ENCODE measurements at regions not wholly inside any gene's neighbourhood (a gene's known extent, or its start where the extent isn't known, plus 50 kb on each side); places are given as distances from the start of the nearest gene placed in this dataset.
"Not testable (repeated sequence)": the region's sequence is repeated elsewhere in the genome, so short reads cannot be mapped to it uniquely, and the experiment has no call there.

DNA sequence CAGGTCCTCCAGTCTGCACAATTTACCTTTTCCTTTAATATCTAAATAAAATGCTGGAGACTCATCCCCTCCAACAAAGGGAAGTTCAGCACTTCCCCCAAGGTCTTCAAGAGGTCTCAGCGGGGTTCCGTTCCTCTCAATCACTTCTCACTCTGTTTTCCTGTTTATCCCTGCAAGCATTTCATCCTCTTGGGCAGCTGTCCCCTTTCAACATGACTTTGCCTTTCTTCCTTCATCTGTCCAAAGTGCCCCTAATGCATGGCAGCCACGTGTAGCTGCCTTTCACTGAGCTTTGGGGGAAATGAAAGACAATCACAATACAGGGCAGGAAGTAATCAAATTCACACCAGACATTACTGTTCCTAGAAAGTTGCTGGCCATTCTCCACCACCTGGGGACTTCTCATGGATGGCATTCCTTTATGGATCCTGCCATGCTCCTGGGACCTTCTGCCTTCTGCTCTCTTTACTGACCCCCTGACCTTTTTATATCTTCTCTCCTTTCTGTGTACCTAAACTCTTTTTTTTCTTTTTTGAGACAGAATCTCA lies 79.7 kb upstream of the USP9X start:
- DNase-seq, result no peak

DNA sequence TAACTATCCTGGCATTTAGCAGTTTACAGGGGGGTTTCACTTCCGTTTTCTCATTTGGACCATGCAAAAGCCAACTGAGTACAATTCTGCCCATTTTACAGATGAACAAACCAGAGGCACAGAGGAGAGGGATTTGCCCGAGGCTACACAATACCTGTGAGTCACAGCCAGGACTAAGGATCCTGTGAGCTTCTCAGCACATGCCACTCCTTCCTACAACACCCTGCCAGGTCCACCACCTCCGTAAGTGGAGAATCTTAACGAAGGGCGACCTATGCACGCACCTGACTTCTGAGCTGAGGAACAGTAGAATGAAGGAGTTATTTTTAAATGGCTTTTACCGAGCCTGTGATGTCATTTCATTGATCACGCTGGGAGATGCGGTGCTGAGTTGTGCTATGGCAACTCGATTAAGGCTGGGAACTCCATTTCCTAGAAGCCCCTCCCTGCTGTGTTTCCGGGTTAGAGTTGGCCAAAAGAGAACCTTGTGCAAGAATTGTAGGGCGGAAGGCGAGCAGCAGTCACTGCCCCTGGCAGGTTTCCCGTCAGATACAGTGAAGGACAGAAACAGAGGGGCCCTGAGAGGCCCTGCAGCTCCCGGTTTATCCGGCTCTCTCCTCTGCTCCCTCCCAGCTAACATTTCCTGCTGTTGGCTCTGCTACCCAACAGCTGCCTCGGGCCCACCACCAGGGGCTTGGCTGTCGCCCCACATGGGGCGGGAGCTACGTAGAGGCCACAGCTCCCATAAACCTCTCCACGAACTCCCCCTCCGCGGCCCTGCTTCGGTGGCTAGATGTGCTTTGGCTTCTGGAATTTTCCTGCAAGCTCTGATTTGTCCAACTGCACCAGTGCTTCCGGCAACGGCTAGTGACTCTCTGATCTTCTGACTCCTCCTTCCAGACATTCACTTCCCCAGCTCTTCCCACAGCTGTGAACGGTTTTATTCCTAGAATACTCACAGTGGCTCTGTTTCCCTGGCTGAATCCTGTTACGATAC lies 75.1 kb upstream of the USP9X start:
- peak; percentile 14 for DNase-seq

DNA sequence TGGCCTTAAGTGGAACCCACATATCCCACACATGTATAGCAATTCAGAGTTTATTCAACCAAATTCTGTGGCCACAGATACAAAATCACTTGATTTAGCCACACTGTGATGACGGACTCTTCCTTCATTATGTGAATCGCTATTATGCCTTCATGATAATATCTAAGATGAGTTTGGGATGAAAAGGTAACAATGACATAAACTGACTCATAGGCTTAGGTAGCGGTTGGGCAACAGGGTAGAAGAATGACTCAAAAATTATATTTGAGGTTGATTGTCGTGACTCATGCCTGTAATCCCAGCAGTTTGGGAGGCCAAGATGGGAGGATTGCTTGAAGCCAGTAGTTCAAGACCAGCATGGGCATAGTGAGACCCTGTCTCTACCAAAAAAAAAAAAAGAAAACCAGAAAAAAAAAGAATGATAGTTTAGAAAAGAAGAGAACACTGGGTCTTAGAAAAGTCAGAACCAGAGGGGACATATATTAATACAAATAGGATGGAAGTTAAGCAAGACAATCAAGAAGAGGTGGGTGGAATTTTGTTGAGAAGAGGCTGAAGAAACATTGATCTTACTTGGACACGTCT lies 70.4 kb upstream of the USP9X start:
- DNase-seq, result no peak

DNA sequence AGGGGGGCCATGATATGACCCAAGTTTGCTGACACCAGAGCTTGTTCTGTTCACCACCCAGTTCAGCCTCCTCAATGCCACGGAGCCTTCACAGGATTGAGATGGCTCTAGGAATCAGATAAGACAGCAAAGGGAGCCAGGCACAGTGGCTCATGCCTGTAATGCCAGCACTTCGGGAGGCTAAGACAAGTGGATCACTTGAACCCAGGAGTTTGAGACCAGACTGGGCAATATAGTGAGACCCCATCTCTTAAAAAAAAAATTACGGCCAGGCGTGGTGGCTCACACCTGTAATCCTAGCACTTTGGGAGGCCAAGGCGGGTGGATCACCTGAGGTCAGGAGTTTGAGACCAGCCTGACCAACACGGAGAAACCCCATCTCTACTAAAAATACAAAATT lies 67.5 kb upstream of the USP9X start:
- DNase-seq, result not testable (repeated sequence)

DNA sequence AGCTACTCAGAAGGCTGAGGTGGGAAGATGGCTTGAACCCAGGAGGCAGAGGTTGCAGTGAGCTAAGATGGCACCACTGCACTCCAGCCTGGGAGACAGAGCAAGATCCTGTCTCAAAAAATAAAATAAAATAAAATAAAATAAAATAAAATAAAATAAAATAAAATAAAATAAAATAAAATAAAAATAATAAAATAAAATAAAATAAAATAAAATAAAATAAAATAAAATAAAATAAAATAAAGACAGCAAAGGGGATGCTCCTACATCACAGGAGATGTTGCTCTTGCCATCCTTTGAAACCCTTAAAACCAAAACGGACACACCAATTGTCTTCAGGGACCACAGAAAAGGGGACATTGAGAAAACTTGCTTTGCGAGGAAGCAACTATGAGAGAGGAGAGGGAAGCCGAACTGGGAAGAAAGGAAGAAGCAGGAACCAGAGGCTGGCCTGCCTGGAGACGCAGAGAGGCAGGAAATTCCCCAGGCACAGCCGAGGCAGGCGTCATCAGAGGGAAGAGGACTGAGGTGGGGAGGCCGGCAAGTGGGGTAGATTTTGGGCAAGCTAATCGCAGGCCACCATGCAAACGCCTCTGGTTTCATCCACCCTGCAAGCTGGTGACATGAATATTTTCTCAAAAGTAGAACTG lies 66.7 kb upstream of the USP9X start:
- DNase-seq, result not testable (repeated sequence)

DNA sequence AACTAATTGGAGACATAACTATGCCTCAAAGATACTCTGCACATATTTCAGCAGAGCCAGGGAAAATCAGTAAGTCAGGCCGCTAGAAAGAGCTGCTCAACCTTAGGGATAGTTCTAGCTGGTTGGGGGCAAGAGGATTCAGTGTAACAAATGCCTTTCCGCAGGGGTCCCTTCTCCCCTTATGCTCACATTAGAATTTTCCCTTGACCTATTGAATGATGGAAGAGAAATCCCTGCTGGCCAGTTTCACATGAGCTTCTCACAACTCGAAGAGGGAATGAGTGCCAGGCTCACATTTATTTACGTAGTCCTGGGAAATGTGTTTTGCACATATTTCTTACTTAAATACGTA lies 66.2 kb upstream of the USP9X start:
- DNase-seq, result no peak

DNA sequence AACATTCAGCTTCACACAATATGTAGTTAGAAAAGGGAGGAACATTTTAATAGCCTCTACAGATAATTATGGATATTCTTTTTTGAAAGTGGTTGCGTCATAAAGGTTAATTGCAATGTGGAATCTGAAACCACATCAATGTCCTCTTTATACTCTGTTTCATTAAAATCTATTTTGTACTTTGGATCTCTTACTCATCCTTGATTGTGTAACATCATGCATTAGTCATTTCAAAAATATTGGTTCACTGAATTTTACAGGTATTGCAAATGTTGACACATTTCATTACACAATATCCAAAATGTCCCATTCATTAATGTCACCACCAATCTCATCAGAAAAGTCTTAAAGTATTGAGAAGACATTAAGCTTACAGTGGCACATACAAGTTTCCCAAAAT lies 62.7 kb upstream of the USP9X start:
- no peak for DNase-seq

DNA sequence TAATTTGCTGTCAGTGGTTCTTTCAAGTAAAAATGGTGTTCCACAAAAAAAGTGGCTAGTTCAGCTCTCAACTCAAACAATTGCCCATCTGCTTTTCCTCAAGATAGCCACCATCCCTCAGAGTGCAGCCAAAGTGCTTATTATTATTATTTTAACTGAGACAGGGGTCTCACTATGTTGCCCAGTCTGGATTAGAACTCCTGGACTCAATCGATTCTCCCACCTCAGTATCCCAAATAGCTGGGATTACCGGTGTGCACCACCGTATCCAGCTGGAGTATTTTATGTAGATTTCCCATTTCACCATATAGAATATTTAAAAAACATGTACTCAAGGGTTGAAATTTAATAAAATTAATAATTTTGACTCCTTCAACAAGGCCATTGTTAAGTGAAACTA lies 62.1 kb upstream of the USP9X start:
- DNase-seq, result no peak

DNA sequence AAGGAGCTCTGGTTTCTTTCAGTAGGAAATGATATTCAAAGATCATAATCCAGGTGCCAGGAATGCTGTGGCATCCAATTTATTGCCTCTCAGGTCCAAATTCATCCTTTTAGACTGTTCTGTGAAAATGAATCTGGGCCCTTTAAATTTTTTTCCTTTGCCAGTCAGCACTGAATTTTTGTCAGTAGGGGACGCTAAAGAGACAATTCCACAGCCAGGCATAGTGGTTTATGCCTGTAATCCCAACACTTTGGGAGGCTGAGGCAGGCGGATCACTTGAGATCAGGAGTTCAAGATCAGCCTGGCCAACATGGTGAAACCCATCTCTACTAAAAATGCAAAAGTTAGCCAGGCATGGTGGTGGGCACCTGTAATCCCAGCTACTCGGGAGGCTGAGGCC lies 60.9 kb upstream of the USP9X start:
- DNase-seq, result not testable (repeated sequence)

DNA sequence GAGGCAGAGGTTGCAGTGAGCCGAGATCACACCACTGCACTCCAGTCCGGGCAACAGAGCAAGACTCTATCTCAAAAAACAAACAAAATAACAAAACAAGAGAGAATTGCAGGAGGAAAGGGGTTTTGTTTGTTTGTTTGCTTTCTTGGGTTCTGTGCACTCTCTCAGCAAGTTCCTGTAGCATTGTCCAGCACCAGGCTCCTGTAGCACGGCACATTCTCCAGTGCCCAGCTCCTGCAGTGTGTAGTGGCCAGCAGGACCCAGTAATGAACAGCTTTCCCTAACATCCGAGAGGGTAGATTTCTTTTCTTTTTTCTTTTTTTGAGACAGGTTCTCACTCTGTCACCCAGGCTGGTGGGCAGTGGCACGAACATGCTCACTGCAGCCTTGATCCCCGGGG lies 60.5 kb upstream of the USP9X start:
- DNase-seq, result no peak

DNA sequence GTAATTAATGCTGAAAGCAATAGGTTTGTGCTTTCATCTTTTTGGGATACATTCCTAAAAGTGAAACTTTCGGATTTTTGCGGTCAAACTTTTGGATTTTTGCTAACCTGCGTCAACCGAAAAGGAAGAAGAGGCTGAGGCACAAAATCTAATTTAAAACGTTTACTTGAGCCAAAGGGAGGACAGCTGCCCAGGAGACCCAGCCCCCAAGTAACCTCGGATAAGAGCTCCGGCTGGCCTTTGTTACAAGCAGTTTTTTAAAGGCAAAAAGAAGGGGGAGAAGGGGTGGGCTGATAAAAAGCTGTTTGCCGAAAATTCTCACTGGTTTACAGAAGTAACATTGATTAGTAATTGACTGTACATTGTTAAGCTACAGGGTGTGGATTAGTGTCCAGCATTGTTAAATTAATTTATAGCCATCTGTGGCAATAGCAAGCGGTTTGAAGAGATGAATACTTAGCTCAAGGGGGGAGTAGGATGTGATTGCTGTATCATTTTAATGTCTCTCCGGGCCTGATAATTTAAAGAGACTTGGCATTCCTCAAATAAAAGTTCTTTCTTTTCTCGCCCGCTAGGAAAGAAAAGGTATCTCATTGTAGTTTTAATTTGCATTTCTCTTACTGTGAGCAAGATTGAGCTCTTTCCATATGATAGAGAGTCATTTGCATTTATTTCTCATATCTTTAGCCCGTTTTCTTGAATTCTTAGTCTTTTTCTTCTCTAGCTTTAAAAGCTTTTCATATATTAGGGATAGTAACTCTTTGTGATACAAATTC lies 59.1 kb upstream of the USP9X start:
- DNase-seq, result no peak

DNA sequence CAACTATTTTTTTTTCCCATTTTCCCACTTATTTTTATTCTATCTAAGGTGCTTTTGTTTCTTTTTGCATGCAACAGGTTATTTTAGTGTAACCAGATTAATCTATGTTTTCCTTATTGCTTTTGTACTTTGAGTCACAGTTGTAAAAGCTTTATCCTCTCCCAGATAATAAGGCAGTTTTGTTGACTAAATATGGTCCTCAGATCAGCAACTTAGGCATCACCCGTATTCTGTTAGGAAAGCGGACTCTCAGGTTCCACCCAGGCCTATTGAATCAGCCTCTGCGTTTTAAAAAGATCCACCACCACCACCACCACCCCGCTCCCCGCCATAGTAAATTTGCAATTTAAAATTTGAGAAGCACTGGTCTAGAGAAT lies 58.6 kb upstream of the USP9X start:
- no peak for DNase-seq

DNA sequence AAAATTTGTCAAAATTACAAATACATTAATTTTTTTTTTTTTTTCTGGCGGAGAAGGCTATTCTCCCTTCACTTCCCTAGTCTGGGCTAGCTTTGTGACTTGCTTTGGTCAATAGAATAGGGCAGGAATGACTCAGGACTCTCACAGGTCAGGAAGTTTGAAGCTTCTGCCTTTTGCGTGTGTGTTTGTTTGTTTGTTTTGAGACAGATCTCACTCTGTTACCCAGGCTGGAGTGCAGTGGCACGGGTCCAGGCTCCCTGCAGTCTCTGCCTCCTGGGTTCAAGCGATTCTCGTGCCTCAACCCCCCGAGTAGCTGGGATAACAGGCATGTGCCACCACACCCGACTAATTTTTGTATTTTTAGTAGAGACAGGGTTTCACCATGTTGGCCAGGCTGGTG lies 55.9 kb upstream of the USP9X start:
- no peak for DNase-seq

DNA sequence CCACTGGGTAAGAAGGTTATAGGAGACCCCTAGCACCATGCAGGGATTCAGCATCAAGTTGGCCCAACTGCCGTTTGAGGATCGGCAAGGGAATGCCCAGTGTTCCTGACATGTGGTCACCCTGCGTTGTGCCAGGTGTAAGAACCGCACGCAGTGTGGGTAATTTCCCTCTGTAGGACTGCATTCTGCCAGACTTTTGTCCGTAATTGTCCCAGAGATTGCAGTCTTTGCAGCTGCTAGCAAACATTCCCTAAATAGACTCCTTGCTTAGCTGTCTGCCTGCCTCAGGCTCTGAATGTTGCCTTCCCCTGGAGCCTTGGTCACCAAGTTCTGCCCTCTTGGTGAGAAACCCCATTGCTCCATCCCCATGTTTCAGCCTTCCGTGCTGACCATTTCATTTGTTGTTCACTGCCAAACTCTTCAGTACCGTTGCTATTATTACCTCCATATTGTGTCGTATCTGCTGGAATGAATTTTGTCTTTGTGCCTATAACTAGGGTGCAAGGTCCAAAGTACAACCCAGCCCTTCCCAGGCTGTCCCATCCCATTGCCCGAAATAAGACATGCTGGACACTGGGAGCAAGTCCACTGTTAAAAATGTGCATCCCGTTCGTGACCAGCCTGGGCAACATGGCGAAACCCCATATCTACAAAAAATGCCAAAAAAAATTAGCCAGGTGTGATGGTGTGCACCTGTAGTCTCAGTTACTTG lies 53.8 kb upstream of the USP9X start:
- DNase-seq, result no peak

DNA sequence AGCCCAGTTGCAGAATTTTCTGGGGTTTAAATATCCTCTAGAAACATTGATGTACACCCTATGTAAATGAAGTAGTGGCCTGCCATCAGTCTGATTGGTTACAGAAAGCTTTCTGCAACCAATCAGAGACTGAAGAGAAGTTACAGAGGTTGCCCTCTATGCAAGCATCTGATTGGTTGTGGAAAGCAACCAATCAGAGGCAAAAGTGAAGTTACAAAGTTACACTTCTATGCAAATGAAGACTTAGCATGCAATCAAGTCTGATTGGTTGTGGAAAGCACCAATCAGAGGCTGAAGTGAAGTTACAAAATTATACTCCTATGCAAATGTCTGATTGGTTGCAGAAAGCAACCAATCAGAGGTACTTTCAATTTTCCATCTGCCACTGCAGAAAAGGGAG lies 51.9 kb upstream of the USP9X start:
- DNase-seq, result no peak

DNA sequence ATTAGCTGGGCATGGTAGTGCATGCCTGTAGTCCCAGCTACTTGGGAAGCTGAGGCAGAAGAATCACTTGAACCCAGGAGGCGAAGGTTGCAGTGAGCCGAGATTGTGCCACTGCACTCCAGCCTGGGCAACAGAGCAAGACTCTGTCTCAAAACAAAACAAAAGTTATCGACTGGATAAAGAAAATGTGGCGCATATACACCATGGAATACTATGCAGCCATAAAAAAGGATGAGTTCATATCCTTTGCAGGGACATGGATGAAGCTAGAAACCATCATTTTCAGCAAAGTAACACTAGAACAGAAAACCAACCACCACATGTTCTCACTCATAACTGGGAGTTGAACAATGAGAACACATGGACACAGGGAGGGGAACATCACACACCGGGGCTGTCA lies 50.3 kb upstream of the USP9X start:
- DNase-seq, result not testable (repeated sequence)
